BJ (cell line): ENCODE measurements at regions not wholly inside any gene's neighbourhood (a gene's known extent, or its start where the extent isn't known, plus 50 kb on each side); places are given as distances from the start of the nearest gene placed in this dataset.

Source experiments
- CTCF ChIA-PET: fragments of 350-600 bp; formaldehyde crosslinking; extraction: SDS; loops from one replicate; lab custom pipeline; 2021; ENCODE audit warnings: antibody characterized with exemption, inconsistent platforms; lab: Yijun Ruan, JAX
- POLR2A ChIA-PET: fragments of 300-600 bp; sonication (Branson Sonifier 250); formaldehyde crosslinking; extraction: SDS; loops from one replicate; lab custom pipeline; 2021; ENCODE audit warnings: antibody characterized with exemption; lab: Charles Lee
- DNase-seq: peaks from one replicate; pipeline ENCODE4 v3.0.0-alpha.2; 2011; ENCODE audit warnings: low read depth
- H3K27me3 ChIP-seq: 2 replicates; pipeline ENCODE4 v1.6.0; 2011; ENCODE audit warnings: low read length; ENCODE audit not compliant: control insufficient read depth, insufficient read depth
- H3K36me3 ChIP-seq: 2 replicates; pipeline ENCODE4 v1.5.1; 2011; ENCODE audit warnings: low read length; ENCODE audit not compliant: control insufficient read depth, insufficient read depth
- H3K4me3 ChIP-seq: 2 replicates; pipeline ENCODE4 v1.5.1; 2011; ENCODE audit warnings: low read depth, mild to moderate bottlenecking, control low read depth, low read length
- CTCF ChIP-seq: IDR thresholded peaks from 2 replicates; pipeline ENCODE4 v1.5.1; 2011; ENCODE audit warnings: low read depth, mild to moderate bottlenecking, control low read depth, inconsistent platforms, low read length, moderate library complexity; ENCODE audit not compliant: insufficient read depth

DNA sequence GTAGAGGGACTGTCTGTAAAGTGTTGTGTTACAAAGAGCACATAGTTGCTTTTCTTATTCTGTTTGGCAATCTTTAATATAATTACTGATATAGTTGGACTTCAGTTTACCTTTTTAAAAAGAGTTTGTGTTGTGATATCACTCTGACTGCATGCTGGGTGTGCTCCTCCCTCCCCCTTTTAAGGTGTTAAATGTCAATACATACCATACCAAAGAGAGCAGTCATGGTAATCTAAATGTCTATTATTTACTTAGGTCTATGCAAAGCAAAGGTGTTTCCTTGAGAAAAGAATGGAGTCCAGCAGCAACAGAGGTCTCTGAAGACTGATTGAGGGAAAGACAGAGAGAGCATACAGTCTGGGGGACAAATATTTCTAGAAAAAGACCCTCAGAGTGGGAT lies 275.1 kb upstream of the NRP1 start:
- POLR2A ChIA-PET = no interaction called here
- Histone ChIP-seq H3K4me3 (no peak overlapping the region), H3K27me3 (no peaks in the 10 kb centered on the region; the same call in none of the 2 replicates), H3K36me3 (no peaks in the 10 kb centered on the region)
- no peak for TF ChIP-seq CTCF
- CTCF ChIA-PET = no interaction called here
- no peak for DNase-seq

GRCh38 chr10:33602278-33602677 lies 267.8 kb upstream of the NRP1 start:
- ChIA-PET POLR2A (no interaction called here), CTCF (no interaction called here)
- DNase-seq = no peak
- Histone ChIP-seq H3K27me3 (no peaks in the 10 kb centered on the region), H3K4me3 (no peak overlapping the region), H3K36me3 (no peaks in the 10 kb centered on the region)
- TF ChIP-seq CTCF = no peak

GRCh38 chr10:33600381-33600780 lies 265.9 kb upstream of the NRP1 start:
- Histone ChIP-seq H3K27me3 (no peaks in the 10 kb centered on the region), H3K4me3 (no peak overlapping the region), H3K36me3 (no peaks in the 10 kb centered on the region)
- TF ChIP-seq CTCF = no peak
- POLR2A ChIA-PET = no interaction called here
- CTCF ChIA-PET = no interaction called here
- no peak for DNase-seq

DNA sequence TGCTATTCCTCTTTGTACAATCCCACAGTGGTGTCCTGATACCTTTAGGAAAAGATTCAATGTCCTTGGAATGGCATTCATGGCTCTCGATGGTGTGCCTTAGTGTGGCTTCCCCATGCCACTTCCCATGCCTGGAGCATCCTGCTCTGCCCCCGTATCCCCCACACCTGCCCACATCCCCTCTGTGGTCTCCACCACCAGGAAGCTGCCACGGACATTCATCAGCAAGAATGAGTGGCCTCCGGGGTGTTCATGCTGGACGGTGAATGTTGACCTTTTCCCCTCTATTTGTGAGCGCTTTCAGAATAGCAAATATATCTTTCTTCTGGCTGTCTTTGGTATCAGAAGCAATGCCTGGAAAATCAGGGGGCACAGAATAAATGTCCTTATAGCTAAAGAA lies 262.0 kb upstream of the NRP1 start:
- no peak overlapping the region for H3K4me3 ChIP-seq
- ChIA-PET CTCF (no interaction called here), POLR2A (no interaction called here)
- H3K27me3 ChIP-seq = no peaks in the 10 kb centered on the region
- H3K36me3 ChIP-seq = no peaks in the 10 kb centered on the region
- no peak for DNase-seq
- TF ChIP-seq CTCF = no peak

DNA sequence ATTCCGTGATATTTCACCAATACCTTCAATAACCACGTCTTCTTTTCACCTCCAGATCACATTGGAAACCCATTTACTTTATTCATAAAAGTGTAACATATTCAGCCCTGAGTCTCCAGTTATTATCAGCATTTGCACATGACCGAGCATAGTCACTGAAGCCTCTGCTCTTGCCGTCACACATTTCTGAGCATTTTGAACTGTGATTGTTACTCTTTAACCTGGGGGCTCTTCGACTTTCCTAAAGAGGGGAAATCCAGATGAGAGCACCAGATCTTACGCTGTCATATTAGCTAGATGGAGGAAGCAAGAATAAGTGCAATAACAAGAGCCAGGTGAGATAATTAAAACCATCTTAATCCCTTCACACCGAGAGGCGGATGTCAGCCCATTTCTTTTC lies 260.0 kb upstream of the NRP1 start:
- POLR2A ChIA-PET = no interaction called here
- Histone ChIP-seq H3K36me3 (no peaks in the 10 kb centered on the region), H3K27me3 (no peaks in the 10 kb centered on the region), H3K4me3 (no peak overlapping the region)
- no peak for DNase-seq
- TF ChIP-seq CTCF = no peak
- CTCF ChIA-PET = no interaction called here
